PFSK-1 (cell line): ENCODE measurements at regions not wholly inside any gene's neighbourhood (a gene's known extent, or its start where the extent isn't known, plus 50 kb on each side); places are given as distances from the start of the nearest gene placed in this dataset.

Source experiments
- FOXP2 ChIP-seq: optimal IDR thresholded peaks from 2 replicates; pipeline ENCODE3; 2011; ENCODE audit warnings: borderline replicate concordance, control low read depth, inconsistent platforms; ENCODE audit not compliant: insufficient read depth; ENCODE audit errors: extremely low read length, extremely low read depth
- POLR2AphosphoS5 ChIP-seq: IDR thresholded peaks from 2 replicates; pipeline ENCODE4 v1.6.1; 2012; ENCODE audit warnings: low read depth, mild to moderate bottlenecking, control low read depth, low read length, moderate library complexity
- REST ChIP-seq, 2 experiments: IDR thresholded peaks; 2 replicates each; pipeline versions ENCODE4 v1.6.1 to v1.8.0; 2011 to 2012; ENCODE audit warnings: low read depth in 2 of 2, low read length in 2 of 2, control low read depth in 1 of 2, inconsistent platforms in 1 of 2, mild to moderate bottlenecking in 1 of 2, moderate library complexity in 1 of 2; ENCODE audit not compliant: insufficient read depth in 1 of 2
- SIN3A ChIP-seq: IDR thresholded peaks from 2 replicates; pipeline ENCODE4 v1.6.1; 2012; ENCODE audit warnings: mild to moderate bottlenecking, low read length, moderate library complexity, borderline replicate concordance; ENCODE audit not compliant: insufficient read depth
- TAF1 ChIP-seq: IDR thresholded peaks from 2 replicates; pipeline ENCODE4 v1.6.1; 2012; ENCODE audit warnings: low read length, control low read depth, borderline replicate concordance; ENCODE audit not compliant: insufficient read depth

GRCh38 chr3:65128346-65128745, 440.5 kb upstream of the ADAMTS9 start:
- TF ChIP-seq POLR2AphosphoS5 = no peak
- no peak for TF ChIP-seq SIN3A
- TF ChIP-seq FOXP2 = no peak
- TF ChIP-seq TAF1 = no peak
- TF ChIP-seq REST (IDR thresholded peaks at IDR 0.05; ENCODE audit: insufficient read depth in 1 of 2, low read depth in 2 of 2, low read length in 2 of 2) = no peak

GRCh38 chr3:65126527-65127410, 439.0 kb upstream of the ADAMTS9 start:
- TF ChIP-seq SIN3A (no peak), TAF1 (no peak), REST (IDR thresholded peaks at IDR 0.05; ENCODE audit: insufficient read depth in 1 of 2, low read depth in 2 of 2, low read length in 2 of 2) (no peak), POLR2AphosphoS5 (no peak), FOXP2 (no peak)

GRCh38 chr3:65118912-65119499, 431.2 kb upstream of the ADAMTS9 start:
- TF ChIP-seq FOXP2 (no peak), REST (IDR thresholded peaks at IDR 0.05; ENCODE audit: insufficient read depth in 1 of 2, low read depth in 2 of 2, low read length in 2 of 2) (no peak), TAF1 (no peak), SIN3A (no peak), POLR2AphosphoS5 (no peak)

GRCh38 chr3:65114041-65114440, 426.2 kb upstream of the ADAMTS9 start:
- no peak for TF ChIP-seq SIN3A
- TF ChIP-seq TAF1 = no peak
- TF ChIP-seq REST (IDR thresholded peaks at IDR 0.05; ENCODE audit: insufficient read depth in 1 of 2, low read depth in 2 of 2, low read length in 2 of 2) = no peak
- no peak for TF ChIP-seq FOXP2
